Stimulated activated CD4-positive, alpha-beta T cell treated with anti-CD3 and anti-CD28 coated beads, Interleukin-12 subunit alpha, Interleukin-12 subunit beta, amount 100 ng/mL, for 24 hours (primary cell): ENCODE measurements at regions not wholly inside any gene's neighbourhood (a gene's known extent, or its start where the extent isn't known, plus 50 kb on each side); places are given as distances from the start of the nearest gene placed in this dataset.
"Not testable (repeated sequence)": the region's sequence is repeated elsewhere in the genome, so short reads cannot be mapped to it uniquely, and the experiment has no call there.

ENCODE experiments used
- DNase-seq, 2 experiments: peaks; one replicate each; pipeline ENCODE4 v3.0.0-alpha.2; 2020; ENCODE audit warnings: low read depth in 2 of 2

GRCh38 chr6:105881608-105882007 lies 204.5 kb upstream of the PRDM1 start:
- DNase-seq = no peak

DNA sequence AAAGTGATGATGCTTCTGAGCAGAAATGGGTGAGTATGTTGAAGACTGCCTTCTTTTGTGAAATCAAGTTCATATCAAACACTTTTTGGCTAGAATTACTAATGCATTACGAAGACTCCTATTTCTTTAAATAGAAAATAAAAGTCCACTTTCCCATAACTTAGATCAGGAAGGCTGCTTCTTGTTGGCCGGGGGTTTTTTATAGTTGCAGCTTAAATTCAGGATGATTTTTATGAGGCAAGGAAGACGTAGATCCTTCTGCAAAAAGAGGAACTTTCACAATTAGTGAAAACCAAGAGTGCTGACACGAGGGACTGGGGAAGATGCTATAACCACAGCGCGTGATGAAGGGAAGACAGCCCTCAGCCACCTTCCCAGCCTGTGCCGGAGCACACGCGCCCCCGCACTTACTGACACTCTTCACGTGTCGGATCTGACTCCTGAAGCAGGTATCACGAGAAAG lies 206.1 kb upstream of the PRDM1 start:
- DNase-seq = peak; percentile 22 to 43

- DNase-seq = no peak
Observed at GRCh38 chr6:105879146-105879545, 207.0 kb upstream of the PRDM1 start.

- DNase-seq = no peak
Observed at GRCh38 chr6:105875974-105876640, 210.0 kb upstream of the PRDM1 start.

GRCh38 chr6:105874835-105875626 lies 211.1 kb upstream of the PRDM1 start:
- no peak for DNase-seq

DNA sequence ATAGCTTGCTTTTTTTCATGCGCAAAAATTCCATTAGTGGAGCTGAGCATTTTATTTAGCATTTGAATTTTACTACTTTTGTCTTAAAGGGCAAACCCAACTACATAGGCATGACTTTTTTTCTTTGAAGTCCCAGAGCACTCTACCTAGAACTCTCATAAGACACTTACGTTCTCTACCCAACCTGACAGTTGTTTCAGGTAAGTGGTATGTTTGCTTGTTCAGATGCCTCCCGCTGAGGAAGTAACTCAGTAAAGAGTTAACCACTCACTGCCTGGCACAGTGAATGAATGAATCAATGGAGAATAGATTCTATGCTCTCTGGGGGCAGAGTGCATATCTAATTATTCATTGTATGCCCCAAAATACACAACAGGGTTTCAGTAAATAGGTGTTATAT lies 212.3 kb upstream of the PRDM1 start:
- no peak for DNase-seq

- DNase-seq = no peak
Observed at GRCh38 chr6:105873211-105873704, 212.9 kb upstream of the PRDM1 start.

DNA sequence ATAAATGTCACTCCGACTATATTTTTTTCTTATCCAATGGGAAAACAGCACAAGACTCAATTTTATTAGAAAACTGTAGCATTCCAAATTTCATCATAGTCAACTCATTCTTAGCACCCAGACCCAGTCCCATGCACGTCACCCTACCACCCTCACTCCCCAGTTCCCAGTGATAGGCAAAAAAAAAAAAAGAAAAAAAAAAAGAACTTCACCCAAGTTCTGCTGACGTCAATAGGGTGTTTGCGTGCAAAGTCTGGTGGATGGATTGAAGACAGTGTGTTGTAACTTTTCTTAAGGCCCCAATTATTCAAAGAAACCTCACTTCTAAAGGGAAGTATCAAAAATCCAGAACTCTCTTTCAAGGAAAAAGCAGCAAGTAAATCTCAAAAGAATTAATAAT lies 213.9 kb upstream of the PRDM1 start:
- DNase-seq = no peak

DNA sequence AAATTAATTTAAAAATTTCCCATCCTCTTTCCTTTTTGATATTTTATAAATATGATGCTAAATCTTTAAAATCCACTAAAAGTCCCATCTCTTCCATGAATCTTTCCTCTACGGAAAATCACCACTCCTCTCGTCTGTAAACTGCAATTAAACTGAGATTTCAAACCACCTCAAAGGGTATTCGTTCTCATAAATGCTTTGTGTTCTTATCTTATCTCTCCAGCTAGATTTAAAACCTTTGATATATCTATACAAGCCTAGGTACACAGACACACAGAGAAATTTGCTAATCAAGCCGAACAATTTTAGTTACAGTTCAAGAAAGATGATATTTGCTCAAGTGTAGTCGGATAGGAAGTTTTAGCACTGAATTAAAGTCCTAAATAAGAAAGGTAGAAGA lies 214.6 kb upstream of the PRDM1 start:
- no peak for DNase-seq

- DNase-seq = no peak
Observed at GRCh38 chr6:105869835-105870440, 216.2 kb upstream of the PRDM1 start.

GRCh38 chr6:105868823-105869460 lies 217.2 kb upstream of the PRDM1 start:
- no peak for DNase-seq

DNA sequence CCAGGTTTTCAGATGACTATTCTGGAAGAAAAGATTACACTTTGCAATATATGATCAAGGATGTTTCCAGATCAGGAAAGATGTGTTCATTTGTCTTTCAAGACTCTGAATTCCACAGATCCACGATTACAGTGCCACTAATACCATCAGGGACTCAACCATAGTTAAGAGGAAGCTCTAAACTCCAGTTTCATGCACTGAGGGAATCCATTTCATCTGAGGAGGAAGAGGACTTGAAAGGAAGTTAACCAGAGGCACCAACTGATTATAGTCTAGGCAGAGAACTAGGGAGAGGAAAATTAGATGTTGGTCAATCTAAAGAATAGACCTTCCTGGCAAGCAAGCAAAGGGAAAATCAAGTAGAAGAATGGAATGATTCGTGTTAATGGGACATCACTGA lies 218.3 kb upstream of the PRDM1 start:
- DNase-seq = no peak

DNA sequence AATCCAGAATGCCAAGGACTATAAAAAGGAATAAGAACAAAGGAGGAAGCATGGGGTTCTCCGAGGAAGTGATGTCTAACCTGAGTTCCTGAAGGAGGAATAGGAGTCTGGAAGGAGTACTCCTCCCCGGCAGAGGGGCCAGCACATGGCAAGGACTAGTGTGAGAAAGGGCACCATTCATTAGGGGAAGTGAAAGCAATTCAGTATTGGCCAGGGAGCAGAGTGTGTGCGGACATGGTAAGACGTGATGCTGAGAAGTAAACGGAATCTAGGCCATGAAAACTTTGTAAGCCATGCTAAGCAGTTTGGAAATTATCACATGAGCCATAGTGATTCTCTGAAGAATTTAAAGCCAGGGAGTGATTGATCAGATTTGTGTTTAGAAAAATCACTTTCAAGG lies 218.9 kb upstream of the PRDM1 start:
- no peak for DNase-seq

- no peak for DNase-seq
Observed at GRCh38 chr6:105862936-105863607, 223.1 kb upstream of the PRDM1 start.

DNA sequence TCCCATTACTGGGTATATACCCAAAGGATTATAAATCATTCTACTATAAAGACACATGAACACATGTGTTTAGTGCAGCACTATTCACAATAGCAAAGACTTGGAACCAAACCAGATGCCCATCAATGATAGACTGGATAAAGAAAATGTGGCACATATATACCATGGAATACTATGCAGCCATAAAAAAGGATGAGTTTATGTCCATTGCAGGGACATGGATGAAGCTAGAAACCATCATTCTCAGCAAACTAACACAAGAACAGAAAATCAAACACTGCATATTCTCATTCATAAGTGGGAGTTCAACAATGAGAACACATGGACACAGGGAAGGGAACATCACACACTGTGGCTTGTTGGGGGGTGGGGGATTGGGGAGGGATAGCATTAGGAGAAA lies 225.2 kb upstream of the PRDM1 start:
- not testable (repeated sequence) for DNase-seq

GRCh38 chr6:105859457-105859856 lies 226.7 kb upstream of the PRDM1 start:
- no peak for DNase-seq

DNA sequence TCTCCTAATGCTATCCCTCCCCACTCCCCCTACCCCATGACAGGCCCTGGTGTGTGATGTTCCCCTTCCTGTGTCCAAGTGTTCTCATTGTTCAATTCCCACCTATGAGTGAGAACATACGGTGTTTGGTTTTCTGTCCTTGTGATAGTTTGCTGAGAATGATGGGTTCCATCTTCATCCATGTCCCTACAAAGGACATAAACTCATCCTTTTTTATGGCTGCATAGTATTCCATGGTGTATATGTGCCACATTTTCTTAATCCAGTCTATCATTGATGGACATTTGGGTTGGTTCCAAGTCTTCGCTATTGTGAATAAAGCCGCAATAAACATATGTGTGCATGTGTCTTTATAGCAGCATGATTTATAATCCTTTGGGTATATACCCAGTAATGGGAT lies 227.5 kb upstream of the PRDM1 start:
- DNase-seq = not testable (repeated sequence)

DNA sequence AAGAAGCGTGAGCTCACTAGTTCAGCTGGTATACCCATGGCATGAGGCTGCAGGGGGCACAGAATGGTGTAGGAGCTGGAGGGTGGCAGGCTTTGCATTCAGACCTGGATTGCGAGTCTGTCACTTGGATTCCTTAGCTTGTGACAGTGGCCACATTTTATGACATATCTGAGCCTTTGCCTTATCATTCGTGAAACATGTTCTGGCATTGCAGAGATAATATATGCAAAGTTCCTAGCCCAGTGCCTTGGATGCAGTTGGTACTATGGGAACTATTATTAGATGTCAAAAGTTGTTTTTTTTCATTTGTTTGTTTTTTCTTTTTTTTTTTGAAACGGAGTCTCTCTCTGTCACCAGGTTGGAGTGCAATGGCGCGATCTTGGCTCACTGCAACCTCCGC lies 230.7 kb upstream of the PRDM1 start:
- no peak for DNase-seq

DNA sequence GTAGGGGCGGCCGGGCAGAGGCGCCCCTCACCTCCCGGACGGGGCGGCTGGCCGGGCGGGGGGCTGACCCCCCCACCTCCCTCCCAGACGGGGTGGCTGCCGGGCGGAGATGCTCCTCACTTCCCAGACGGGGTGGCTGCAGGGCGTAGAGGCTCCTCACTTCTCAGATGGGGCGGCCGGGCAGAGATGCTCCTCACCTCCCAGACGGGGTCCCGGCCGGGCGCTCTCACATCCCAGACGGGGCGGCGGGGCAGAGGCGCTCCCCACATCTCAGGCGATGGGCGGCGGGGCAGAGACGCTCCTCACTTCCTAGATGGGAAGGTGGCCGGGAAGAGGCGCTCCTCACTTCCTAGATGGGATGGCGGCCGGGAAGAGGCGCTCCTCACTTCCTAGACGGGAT lies 232.2 kb upstream of the PRDM1 start:
- DNase-seq = not testable (repeated sequence)

- no peak for DNase-seq
Observed at GRCh38 chr6:105851606-105852005, 234.5 kb upstream of the PRDM1 start.

DNA sequence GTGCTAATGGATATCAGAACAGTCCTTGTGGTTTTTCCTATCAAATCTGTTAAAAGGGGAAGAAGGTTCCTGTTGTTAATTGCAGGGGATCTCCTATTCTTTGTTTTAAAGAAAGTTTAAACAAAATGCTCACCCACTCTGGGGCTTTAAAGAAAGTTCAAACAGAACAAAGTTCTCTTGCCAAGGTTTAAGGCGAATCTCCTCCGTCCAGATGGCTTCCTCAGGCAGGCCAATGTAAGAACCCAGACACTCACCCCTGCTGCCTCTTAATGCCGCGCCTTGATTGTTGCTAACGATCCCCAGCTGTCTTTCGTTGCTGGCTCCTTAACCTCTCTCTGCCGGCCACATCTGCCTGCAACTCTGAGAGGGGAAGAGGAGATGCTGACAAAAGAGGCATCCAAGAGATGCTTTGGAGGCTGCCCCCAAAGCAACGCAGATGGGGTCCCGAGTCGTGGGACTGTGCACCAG lies 235.0 kb upstream of the PRDM1 start:
- no peak for DNase-seq
